Spleen (tissue), 11 donors: ENCODE measurements at regions not wholly inside any gene's neighbourhood (a gene's known extent, or its start where the extent isn't known, plus 50 kb on each side); places are given as distances from the start of the nearest gene placed in this dataset.

ENCODE experiments used
- DNase-seq: peaks from one replicate; pipeline ENCODE4 v3.0.0-alpha.2; 2020
- H3K27ac ChIP-seq, 8 donors: fragments of 200-600 bp; sonication (generic) in 7 of 8; 1 replicate in 4 of 8; 2 replicates in 4 of 8; pipeline versions ENCODE4 v1.5.0 to v1.8.0; 2016 to 2021; ENCODE audit warnings: inconsistent platforms in 4 of 8, mild to moderate bottlenecking in 4 of 8, moderate library complexity in 1 of 8
- H3K27me3 ChIP-seq, 7 donors: fragments of 200-600 bp; sonication (generic) in 6 of 7; replicated peaks in 1 of 7; 1 replicate in 4 of 7; 2 replicates in 3 of 7; pipeline versions ENCODE4 v1.5.0 to v1.8.0; 2016 to 2021; ENCODE audit warnings: inconsistent platforms in 3 of 7, mild to moderate bottlenecking in 1 of 7
- H3K36me3 ChIP-seq, 6 donors: fragments of 200-600 bp; sonication (generic) in 5 of 6; 1 replicate in 4 of 6; 2 replicates in 2 of 6; pipeline versions ENCODE4 v1.5.0 to v1.8.0; 2016 to 2021; ENCODE audit warnings: inconsistent platforms in 2 of 6
- H3K4me1 ChIP-seq, 6 donors: fragments of 200-600 bp; sonication (generic) in 5 of 6; 1 replicate in 3 of 6; 2 replicates in 3 of 6; pipeline versions ENCODE4 v1.5.0 to v1.8.0; 2016 to 2021; ENCODE audit warnings: inconsistent platforms in 3 of 6
- H3K4me3 ChIP-seq, 8 donors: fragments of 200-600 bp; sonication (generic) in 7 of 8; 1 replicate in 4 of 8; 2 replicates in 4 of 8; pipeline versions ENCODE4 v1.5.0 to v1.8.0; 2016 to 2021; ENCODE audit warnings: inconsistent platforms in 4 of 8, mild to moderate bottlenecking in 4 of 8, moderate library complexity in 2 of 8
- H3K9me3 ChIP-seq, 8 donors: fragments of 200-600 bp; sonication (generic) in 7 of 8; 1 replicate in 4 of 8; 2 replicates in 4 of 8; pipeline versions ENCODE4 v1.5.0 to v1.8.0; 2016 to 2021; ENCODE audit warnings: inconsistent platforms in 4 of 8
- POLR2A ChIP-seq, 3 donors: fragments of 450-650 bp; IDR thresholded peaks; one replicate each; pipeline ENCODE4 v1.5.1; 2017; ENCODE audit warnings: antibody characterized with exemption in 3 of 3, mild to moderate bottlenecking in 1 of 3
- POLR2AphosphoS5 ChIP-seq, 3 donors: sonication (generic); formaldehyde crosslinking; IDR thresholded peaks; one replicate each; pipeline ENCODE4 v1.5.1; 2017; ENCODE audit warnings: antibody characterized with exemption in 3 of 3
- WGBS, 5 donors: extraction: QIAGEN DNeasy Blood & Tissue Kit in 3 of 5; methylation state at CpG; one replicate each; pipeline versions ENCODE4 v1.1.5 to v1.1.7; 2013 to 2018; 5-methylcytosine and 5-hydroxymethylcytosine counted together
- intact Hi-C: fragments of 100-400 bp; cut with DNase I; formaldehyde crosslinking; loops from one replicate; pipeline ENCODE4 v1.15.0; 2023; ENCODE audit warnings: low total_unique reads
- TF ChIP-seq, protein P1 (sequence below), 11 experiments: fragments of 200-600 bp in 7 of 11; fragments of 450-650 bp in 4 of 11; sonication (generic) in 4 of 11; IDR thresholded peaks in 8 of 11; conservative IDR thresholded peaks in 3 of 11; 1 replicate in 7 of 11; 2 replicates in 4 of 11; pipeline versions ENCODE4 v1.4.0 to v1.8.0; 2016 to 2021; ENCODE audit warnings: antibody characterized with exemption in 11 of 11, inconsistent platforms in 4 of 11, mild to moderate bottlenecking in 1 of 11
- donor health status: healthy with polysubstance abuse.
- donor health status: DM: no; HTN: no; CAD: no; lungs with moderate emphysema.
- donor health status: DM: no; HTN: no; CAD: no.
- donor health status: Bipolar disorder and iron deficiency.
- donor health status: healthy.
- donor health status: DM: no; HTN: no; CAD: no.
- donor health status: DM: yes; HTN: yes; CAD: no.

- intact Hi-C loops = no loop called here
- WGBS, 5 donors = 63 to 84% (median 67%) methylated on average over 3 of the region's 3 CpGs
- Histone ChIP-seq H3K9me3 (peaks cover 0 to 51% (median 40%) of the 10 kb centered on the region in 8 donors), H3K4me3 (no peak overlapping the region), H3K27me3 (no peaks in the 10 kb centered on the region), H3K4me1 (no peaks in the 10 kb centered on the region), H3K27ac (no peak overlapping the region), H3K36me3 (no peaks in the 10 kb centered on the region)
- TF ChIP-seq POLR2A (IDR thresholded peaks at IDR 0.05) (no peak), POLR2AphosphoS5 (IDR thresholded peaks at IDR 0.05) (no peak)
- TF ChIP-seq, protein P1, sequence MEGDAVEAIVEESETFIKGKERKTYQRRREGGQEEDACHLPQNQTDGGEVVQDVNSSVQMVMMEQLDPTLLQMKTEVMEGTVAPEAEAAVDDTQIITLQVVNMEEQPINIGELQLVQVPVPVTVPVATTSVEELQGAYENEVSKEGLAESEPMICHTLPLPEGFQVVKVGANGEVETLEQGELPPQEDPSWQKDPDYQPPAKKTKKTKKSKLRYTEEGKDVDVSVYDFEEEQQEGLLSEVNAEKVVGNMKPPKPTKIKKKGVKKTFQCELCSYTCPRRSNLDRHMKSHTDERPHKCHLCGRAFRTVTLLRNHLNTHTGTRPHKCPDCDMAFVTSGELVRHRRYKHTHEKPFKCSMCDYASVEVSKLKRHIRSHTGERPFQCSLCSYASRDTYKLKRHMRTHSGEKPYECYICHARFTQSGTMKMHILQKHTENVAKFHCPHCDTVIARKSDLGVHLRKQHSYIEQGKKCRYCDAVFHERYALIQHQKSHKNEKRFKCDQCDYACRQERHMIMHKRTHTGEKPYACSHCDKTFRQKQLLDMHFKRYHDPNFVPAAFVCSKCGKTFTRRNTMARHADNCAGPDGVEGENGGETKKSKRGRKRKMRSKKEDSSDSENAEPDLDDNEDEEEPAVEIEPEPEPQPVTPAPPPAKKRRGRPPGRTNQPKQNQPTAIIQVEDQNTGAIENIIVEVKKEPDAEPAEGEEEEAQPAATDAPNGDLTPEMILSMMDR (IDR thresholded peaks at IDR 0.05 in 8 of 11, conservative IDR thresholded peaks at IDR 0.05 in 3 of 11) = no peak
- no peak for DNase-seq
These were observed 603.7 kb downstream of the TENT5A start for GRCh38 chr6:81148751-81149150.

GRCh38 chr6:81145506-81145905 lies 607.0 kb downstream of the TENT5A start:
- no peak overlapping the region for H3K4me3 ChIP-seq
- DNase-seq = no peak
- no peak overlapping the region for H3K27ac ChIP-seq
- H3K36me3 ChIP-seq = no peaks in the 10 kb centered on the region
- H3K4me1 ChIP-seq = no peaks in the 10 kb centered on the region
- intact Hi-C loops = no loop called here
- peaks cover 0 to 20% (median 14%) of the 10 kb centered on the region in 8 donors for H3K9me3 ChIP-seq
- WGBS, 5 donors = 52 to 64% (median 55%) methylated on average over 2 of the region's 2 CpGs
- TF ChIP-seq POLR2AphosphoS5 (IDR thresholded peaks at IDR 0.05) (no peak), POLR2A (IDR thresholded peaks at IDR 0.05) (no peak)
- TF ChIP-seq, protein P1 (IDR thresholded peaks at IDR 0.05 in 8 of 11, conservative IDR thresholded peaks at IDR 0.05 in 3 of 11) = no peak
- no peaks in the 10 kb centered on the region for H3K27me3 ChIP-seq

DNA sequence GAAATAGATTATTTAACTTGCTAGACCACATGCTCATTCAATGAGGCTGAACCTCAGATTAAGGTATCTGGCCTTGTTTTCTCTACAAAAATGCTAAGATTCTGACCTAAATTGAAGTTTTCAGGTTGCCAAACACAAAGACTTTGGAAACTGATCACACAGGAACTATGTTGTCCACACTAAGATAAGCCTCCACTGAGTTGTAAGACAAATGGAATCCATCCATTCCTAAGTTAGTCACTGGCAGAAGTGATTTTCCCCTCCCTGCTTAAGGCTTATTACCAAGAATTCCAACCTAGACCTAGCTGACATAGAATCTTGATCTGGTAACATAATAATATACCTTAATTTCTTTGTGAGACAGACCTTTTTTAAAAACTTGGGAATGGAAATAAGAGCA lies 608.1 kb downstream of the TENT5A start:
- TF ChIP-seq, protein P1 (IDR thresholded peaks at IDR 0.05 in 8 of 11, conservative IDR thresholded peaks at IDR 0.05 in 3 of 11) = no peak
- TF ChIP-seq POLR2A (IDR thresholded peaks at IDR 0.05) (no peak), POLR2AphosphoS5 (IDR thresholded peaks at IDR 0.05) (no peak)
- Histone ChIP-seq H3K4me1 (no peaks in the 10 kb centered on the region), H3K9me3 (peaks cover 0 to 11% (median 4%) of the 10 kb centered on the region in 8 donors), H3K27me3 (no peaks in the 10 kb centered on the region), H3K27ac (no peak overlapping the region), H3K4me3 (no peak overlapping the region), H3K36me3 (no peaks in the 10 kb centered on the region)
- intact Hi-C loops = no loop called here
- no peak for DNase-seq

DNA sequence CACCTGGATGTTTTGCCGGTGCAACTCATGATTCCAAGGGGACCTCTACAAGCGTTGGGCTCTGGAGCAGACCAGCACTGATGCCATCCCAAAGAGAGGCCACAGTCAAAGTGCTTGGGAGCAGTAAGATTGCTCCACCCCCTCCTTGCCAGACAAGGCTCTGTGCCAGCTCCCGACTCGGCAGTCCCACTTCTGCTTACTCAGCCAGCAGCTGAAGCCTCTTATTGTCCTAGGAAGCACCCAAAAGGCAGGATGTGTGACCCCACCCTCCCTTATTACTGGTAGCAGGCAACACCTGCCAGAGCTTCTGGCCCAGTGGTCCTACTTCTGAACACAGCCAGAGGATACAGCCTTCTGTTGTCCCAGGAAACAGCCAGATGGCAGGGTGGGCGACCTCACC lies 614.2 kb downstream of the TENT5A start:
- intact Hi-C loops = no loop called here
- no peaks in the 10 kb centered on the region for H3K4me1 ChIP-seq
- peak; percentile 53 for DNase-seq
- no peaks in the 10 kb centered on the region for H3K36me3 ChIP-seq
- no peaks in the 10 kb centered on the region for H3K27me3 ChIP-seq
- H3K4me3 ChIP-seq = no peak overlapping the region
- H3K27ac ChIP-seq = no peak overlapping the region
- WGBS, 5 donors = 70 to 84% (median 79%) methylated on average over 5 of the region's 5 CpGs
- no peak for TF ChIP-seq POLR2A (IDR thresholded peaks at IDR 0.05)
- no peak for TF ChIP-seq POLR2AphosphoS5 (IDR thresholded peaks at IDR 0.05)
- TF ChIP-seq, protein P1 (IDR thresholded peaks at IDR 0.05 in 8 of 11, conservative IDR thresholded peaks at IDR 0.05 in 3 of 11) = no peak
- peaks cover 0 to 48% (median 11%) of the 10 kb centered on the region in 8 donors for H3K9me3 ChIP-seq
